Inflammatory macrophage treated with lipopolysaccharide for 1 hour (primary cell): ENCODE measurements at regions not wholly inside any gene's neighbourhood (a gene's known extent, or its start where the extent isn't known, plus 50 kb on each side); places are given as distances from the start of the nearest gene placed in this dataset.
A peak's percentile ranks its signal among the peaks of the same experiment; 100 is the strongest.
"Not testable (repeated sequence)": the region's sequence is repeated elsewhere in the genome, so short reads cannot be mapped to it uniquely, and the experiment has no call there.

Experiments used
- DNase-seq, 2 donors: peaks; one replicate each; pipeline ENCODE4 v3.0.0-alpha.2; 2020 to 2022

GRCh38 chr5:84783003-84783402 is 398.3 kb upstream of the EDIL3 start:
- DNase-seq = no peak

DNA sequence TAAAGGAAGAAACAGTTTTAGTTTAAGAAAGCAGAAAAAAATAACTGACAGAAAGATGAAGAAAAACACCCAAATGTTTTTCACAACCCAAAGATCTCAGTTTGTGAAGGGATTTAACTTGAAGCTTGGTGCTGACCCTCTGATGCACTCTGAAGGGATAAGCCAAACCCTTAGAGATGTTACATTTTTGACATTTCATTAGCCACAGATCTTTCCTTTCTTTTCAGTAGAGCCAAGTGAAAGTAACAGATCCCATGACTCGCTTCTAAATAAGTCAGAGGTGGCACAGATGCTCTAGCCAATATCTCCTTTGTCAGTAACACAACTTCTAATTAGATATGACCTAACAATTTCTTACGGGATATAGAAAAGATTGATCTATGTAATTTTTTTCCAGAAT is 394.5 kb upstream of the EDIL3 start:
- DNase-seq = no peak

GRCh38 chr5:84764227-84764626 is 379.5 kb upstream of the EDIL3 start:
- DNase-seq = no peak

DNA sequence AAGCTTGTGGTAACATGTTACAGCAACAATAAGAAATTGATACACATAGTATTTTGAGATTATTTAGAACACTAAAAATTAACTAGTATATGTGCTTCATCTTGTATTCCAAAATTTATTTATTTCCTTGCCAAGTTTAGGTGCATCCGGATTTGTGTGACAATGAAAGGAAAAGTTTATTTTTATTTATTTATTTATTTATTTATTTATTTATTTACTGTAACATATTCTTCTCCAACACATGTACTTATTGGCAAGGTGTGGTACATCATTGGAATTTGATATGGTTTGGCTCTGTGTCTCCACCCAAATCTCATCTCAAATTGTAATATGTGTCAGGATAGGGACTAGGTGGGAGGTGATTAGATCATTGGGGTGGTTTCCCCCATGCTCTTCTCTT is 373.3 kb upstream of the EDIL3 start:
- no peak for DNase-seq

DNA sequence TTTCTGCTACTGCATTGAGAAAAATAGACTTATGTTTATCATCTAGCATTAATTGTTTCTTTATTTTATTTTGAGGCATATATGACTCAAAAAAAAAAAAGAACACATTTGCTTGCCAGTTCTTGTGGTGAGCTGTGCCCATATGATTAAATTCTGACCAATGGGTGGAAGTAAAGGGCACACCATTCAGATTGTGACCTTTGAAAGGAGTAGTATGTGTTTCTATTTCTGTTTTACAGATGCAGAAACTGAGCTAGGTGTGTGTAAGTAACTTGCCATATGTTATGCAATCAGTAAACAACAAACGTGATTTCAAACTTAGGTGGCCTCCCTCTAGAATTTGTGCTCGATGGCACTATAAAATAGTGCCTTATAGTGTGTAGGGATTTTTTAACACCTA is 368.1 kb upstream of the EDIL3 start:
- no peak for DNase-seq

- DNase-seq = no peak
Observed at GRCh38 chr5:84748313-84748712, 363.6 kb upstream of the EDIL3 start.

DNA sequence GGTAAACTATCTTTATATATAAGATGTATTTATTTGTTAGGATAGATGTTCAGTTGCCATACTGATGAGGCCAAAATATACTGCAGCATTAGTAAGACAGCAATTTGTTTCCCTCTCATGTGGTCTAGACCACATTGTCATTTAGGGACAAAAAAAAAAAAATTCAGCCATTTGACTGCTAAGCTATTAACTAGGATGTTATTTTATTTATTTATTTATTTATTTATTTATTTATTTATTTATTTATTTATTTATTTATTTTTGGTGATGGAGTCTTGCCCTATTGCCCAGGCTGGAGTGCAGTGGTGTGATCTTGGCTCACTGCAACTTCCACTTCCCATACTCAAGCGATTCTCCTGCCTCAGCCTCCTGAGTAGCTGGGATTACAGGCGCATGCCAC is 361.6 kb upstream of the EDIL3 start:
- not testable (repeated sequence) for DNase-seq

DNA sequence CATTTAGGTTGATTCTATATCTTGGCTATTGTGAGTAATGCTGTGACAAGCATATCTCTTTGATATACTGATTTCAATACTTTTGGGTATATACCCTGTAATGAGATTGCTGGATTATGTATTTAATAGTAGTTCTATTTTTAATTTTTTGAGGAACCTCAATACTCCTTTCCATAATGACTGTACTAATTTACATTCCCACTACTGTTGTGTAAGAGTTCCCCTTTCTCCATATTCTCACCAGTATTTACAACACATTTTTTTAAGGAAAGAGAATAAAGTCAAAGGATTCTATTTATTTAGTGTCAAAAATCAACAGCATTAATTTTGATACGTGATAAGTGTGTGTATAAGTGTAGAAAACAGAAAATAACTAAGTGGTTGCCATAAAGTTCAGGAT is 356.4 kb upstream of the EDIL3 start:
- peak; percentile 46 to 56 for DNase-seq

GRCh38 chr5:84729326-84729725 is 344.6 kb upstream of the EDIL3 start:
- no peak for DNase-seq

DNA sequence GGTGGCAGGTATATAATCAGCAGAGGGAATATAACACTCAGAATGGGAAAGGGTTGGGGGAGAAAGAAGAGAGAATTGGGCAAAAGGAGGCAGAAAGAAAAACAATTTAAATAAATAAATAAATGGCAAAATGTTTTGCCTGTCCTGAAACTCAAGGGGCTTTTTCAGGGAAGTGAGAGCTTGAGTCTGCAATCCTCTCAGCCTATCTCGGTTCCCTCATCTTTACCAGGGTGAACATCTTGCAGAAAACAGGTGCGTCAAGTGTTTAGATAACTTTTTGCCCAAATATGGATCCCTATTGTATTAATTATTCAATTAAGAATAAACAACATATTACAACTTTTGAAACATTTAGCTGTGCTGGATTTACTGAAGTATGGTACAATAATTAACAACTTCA is 343.0 kb upstream of the EDIL3 start:
- no peak for DNase-seq

- no peak for DNase-seq
Observed at GRCh38 chr5:84725946-84726570, 341.4 kb upstream of the EDIL3 start.

- peak in 1 of 2 donors; percentile 0 for DNase-seq
Observed at GRCh38 chr5:84724683-84725082, 340.0 kb upstream of the EDIL3 start.

GRCh38 chr5:84724181-84724580 is 339.5 kb upstream of the EDIL3 start:
- no peak for DNase-seq

DNA sequence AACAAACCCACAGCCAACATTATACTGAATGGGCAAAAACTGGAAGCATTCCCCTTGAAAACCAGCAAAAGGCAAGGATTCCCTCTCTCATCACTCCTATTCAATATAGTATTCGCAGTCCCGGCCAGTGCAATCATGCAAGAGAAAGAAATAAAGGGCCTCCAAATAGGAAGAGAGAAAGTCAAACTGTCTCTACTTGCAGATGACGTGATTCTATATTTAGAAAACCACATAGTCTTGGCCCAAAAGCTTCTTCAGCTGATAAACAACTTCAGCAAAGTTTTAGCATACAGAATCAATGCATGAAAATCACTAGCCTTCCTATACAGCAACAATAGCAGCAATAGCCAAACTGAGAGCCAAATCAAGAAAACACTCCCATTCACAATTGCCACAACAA is 333.7 kb upstream of the EDIL3 start:
- DNase-seq = no peak

DNA sequence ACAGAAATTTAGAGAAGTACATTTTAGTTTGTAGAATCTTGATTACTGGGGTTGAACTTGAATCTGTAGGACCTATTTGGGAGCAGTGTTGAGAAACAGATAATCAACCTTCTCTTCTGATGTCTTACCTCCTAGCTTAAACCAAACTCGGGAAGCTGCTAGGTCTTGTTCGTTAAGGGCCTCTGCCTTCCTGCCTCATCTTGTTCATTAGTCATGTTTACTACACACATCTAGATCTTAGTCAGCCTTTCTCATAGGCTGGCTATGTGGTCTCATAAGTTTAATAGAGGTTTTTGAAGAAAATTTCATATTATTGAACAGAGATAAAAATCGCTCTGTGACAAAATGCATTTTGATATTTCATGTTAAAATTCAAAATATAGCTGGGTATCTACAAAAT is 331.0 kb upstream of the EDIL3 start:
- no peak for DNase-seq

GRCh38 chr5:84715091-84715490 is 330.4 kb upstream of the EDIL3 start:
- DNase-seq = no peak

DNA sequence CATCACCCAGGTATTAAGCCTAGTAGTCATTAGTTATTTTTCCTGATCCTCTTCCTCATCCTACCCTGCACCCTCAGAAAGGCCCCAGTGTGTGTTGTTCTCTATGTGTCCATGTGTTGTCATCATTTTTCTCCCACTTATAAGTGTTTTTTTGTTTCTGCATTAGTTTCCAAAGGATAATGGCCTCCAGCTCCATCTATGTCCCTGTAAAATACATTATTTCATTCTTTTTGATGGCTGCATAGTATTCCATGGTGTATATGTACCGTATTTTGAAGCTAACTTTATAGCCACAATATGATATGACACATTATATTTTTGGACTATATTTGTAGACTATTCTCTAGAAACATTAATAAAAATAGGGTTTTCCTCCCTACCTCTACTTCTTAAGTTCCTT is 324.4 kb upstream of the EDIL3 start:
- no peak for DNase-seq

GRCh38 chr5:84706678-84707641 is 322.3 kb upstream of the EDIL3 start:
- no peak for DNase-seq

DNA sequence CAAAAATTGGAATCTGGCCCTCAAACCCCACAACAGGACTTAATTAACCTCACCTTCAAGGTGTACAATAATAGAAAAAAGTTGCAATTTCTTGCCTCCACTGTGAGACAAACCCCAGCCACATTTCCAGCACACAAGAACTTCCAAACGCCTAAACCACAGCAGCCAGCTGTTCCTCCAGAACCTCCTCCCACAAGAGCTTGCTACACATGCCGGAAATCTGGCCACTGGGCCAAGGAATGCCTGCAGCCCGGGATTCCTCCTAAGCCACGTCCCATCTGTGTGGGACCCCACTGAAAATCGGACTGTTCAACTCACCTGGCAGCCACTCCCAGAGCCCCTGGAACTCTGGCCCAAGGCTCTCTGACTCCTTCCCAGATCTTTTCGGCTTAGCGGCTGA is 315.9 kb upstream of the EDIL3 start:
- DNase-seq = not testable (repeated sequence)

GRCh38 chr5:84696651-84697050 is 312.0 kb upstream of the EDIL3 start:
- DNase-seq = no peak

DNA sequence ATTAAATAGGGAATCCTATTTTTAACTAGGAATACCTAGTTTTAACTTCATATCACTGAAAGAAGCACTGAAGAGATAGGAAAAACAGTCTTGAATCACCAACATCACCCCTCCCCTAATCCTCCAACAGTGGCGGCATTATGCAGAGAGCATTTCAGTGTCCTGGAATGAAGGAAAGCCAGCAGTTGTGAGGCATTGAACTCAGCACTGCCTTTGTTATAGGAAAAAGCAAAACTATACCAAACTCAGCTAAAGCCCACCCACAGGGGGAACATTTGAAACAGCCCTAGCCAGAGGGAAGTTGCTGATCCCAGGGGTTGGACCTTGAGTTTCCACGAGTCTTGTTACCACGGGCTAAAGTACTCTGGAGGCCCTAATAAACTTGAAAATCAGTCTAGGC is 310.6 kb upstream of the EDIL3 start:
- DNase-seq = no peak

- DNase-seq = no peak
Observed at GRCh38 chr5:84693256-84693655, 308.6 kb upstream of the EDIL3 start.

GRCh38 chr5:84688566-84688965 is 303.9 kb upstream of the EDIL3 start:
- no peak for DNase-seq

- DNase-seq = no peak
Observed at GRCh38 chr5:84685121-84685894, 300.6 kb upstream of the EDIL3 start.
